ENCODE measurements at regions not wholly inside any gene's neighbourhood (a gene's known extent, or its start where the extent isn't known, plus 50 kb on each side); places are given as distances from the start of the nearest gene placed in this dataset.

- H3K36me3 ChIP-seq (ENCODE audit: control insufficient read depth in 2 of 3, insufficient read depth in 3 of 3, low read length in 3 of 3): no peaks in the 10 kb centered on the region
- peak in 2 of 5 donors; percentile 1 to 10 for DNase-seq
- no peak for FAIRE-seq
- no peak overlapping the region for H3K4me3 ChIP-seq (ENCODE audit: low read length in 3 of 3)
- H3K27ac ChIP-seq (ENCODE audit: low read depth in 2 of 2, low read length in 2 of 2): no peak overlapping the region
- intact Hi-C loops (cut with DNase I): no loop called here
- H3K27me3 ChIP-seq (ENCODE audit: control insufficient read depth, insufficient read depth, low read length): no peaks in the 10 kb centered on the region
- H3K4me1 ChIP-seq (ENCODE audit: control insufficient read depth in 2 of 3, insufficient read depth in 2 of 3, low read depth in 1 of 3, low read length in 3 of 3): peaks cover 0 to 3% (median 0%) of the 10 kb centered on the region in 3 donors
- no peak for TF ChIP-seq CTCF (IDR thresholded peaks at IDR 0.05; ENCODE audit: borderline replicate concordance, extremely low read depth, insufficient read depth)
- H3K9ac ChIP-seq (ENCODE audit: low read length in 3 of 3): no peak overlapping the region
- peaks cover 0 to 8% (median 0%) of the 10 kb centered on the region in 3 donors for H3K9me3 ChIP-seq (ENCODE audit: control insufficient read depth in 2 of 3, insufficient read depth in 1 of 3, low read length in 3 of 3)
Observed at GRCh38 chr2:71884303-71885042, 263.2 kb downstream of the CYP26B1 start.

- intact Hi-C loops (cut with DNase I): no loop called here
- FAIRE-seq (no peak), DNase-seq (peak; percentile 46 to 90 (median 65))
- H3K36me3 ChIP-seq (ENCODE audit: control insufficient read depth in 2 of 3, insufficient read depth in 3 of 3, low read length in 3 of 3): no peaks in the 10 kb centered on the region
- peaks cover 0 to 8% (median 0%) of the 10 kb centered on the region in 3 donors for H3K9me3 ChIP-seq (ENCODE audit: control insufficient read depth in 2 of 3, insufficient read depth in 1 of 3, low read length in 3 of 3)
- H3K9ac ChIP-seq (ENCODE audit: low read length in 3 of 3): no peak overlapping the region
- no peak overlapping the region for H3K4me3 ChIP-seq (ENCODE audit: low read length in 3 of 3)
- TF ChIP-seq CTCF (IDR thresholded peaks at IDR 0.05; ENCODE audit: borderline replicate concordance, extremely low read depth, insufficient read depth): no peak
- peaks cover 0 to 3% (median 0%) of the 10 kb centered on the region in 3 donors for H3K4me1 ChIP-seq (ENCODE audit: control insufficient read depth in 2 of 3, insufficient read depth in 2 of 3, low read depth in 1 of 3, low read length in 3 of 3)
- no peak overlapping the region for H3K27ac ChIP-seq (ENCODE audit: low read depth in 2 of 2, low read length in 2 of 2)
- no peaks in the 10 kb centered on the region for H3K27me3 ChIP-seq (ENCODE audit: control insufficient read depth, insufficient read depth, low read length)
Observed at GRCh38 chr2:71882949-71883472, 264.7 kb downstream of the CYP26B1 start.

- Histone ChIP-seq H3K4me3 (ENCODE audit: low read length in 3 of 3) (no peak overlapping the region), H3K9me3 (ENCODE audit: control insufficient read depth in 2 of 3, insufficient read depth in 1 of 3, low read length in 3 of 3) (peaks cover 0 to 8% (median 0%) of the 10 kb centered on the region in 3 donors), H3K27me3 (ENCODE audit: control insufficient read depth, insufficient read depth, low read length) (no peaks in the 10 kb centered on the region), H3K4me1 (ENCODE audit: control insufficient read depth in 2 of 3, insufficient read depth in 2 of 3, low read depth in 1 of 3, low read length in 3 of 3) (peaks cover 0 to 3% (median 0%) of the 10 kb centered on the region in 3 donors), H3K36me3 (ENCODE audit: control insufficient read depth in 2 of 3, insufficient read depth in 3 of 3, low read length in 3 of 3) (no peaks in the 10 kb centered on the region), H3K27ac (ENCODE audit: low read depth in 2 of 2, low read length in 2 of 2) (no peak overlapping the region), H3K9ac (ENCODE audit: low read length in 3 of 3) (no peak overlapping the region)
- FAIRE-seq (no peak), DNase-seq (no peak)
- no peak for TF ChIP-seq CTCF (IDR thresholded peaks at IDR 0.05; ENCODE audit: borderline replicate concordance, extremely low read depth, insufficient read depth)
- intact Hi-C loops (cut with DNase I): no loop called here
Observed at GRCh38 chr2:71882236-71882946, 265.3 kb downstream of the CYP26B1 start.
